PC-3 (cell line): ENCODE measurements at regions not wholly inside any gene's neighbourhood (a gene's known extent, or its start where the extent isn't known, plus 50 kb on each side); places are given as distances from the start of the nearest gene placed in this dataset.

Experiments used
- ATAC-seq: fragments of 200-7000 bp; cut with Tn5 transposase; 2 replicates; pipeline ENCODE4 v1.9.1; 2020; ENCODE audit warnings: mild to moderate bottlenecking, moderate library complexity
- BruUV-seq: library from RNA; stranded (reverse); fragments of 400-500 nt; replicated peaks from 2 replicates; lab custom pipeline; 2021; lab: Mats Ljungman, UMichigan
- CTCF ChIA-PET: fragments of 300-600 bp; sonication (Branson Sonifier 250); formaldehyde crosslinking; loops from one replicate; lab custom pipeline; 2022; ENCODE audit warnings: antibody characterized with exemption; lab: Charles Lee
- POLR2A ChIA-PET: fragments of 300-600 bp; sonication (Branson Sonifier 250); formaldehyde crosslinking; loops from one replicate; lab custom pipeline; 2022; ENCODE audit warnings: antibody characterized with exemption; ENCODE audit not compliant: unreplicated experiment; lab: Charles Lee
- DNase-seq: peaks from one replicate; pipeline ENCODE4 v3.0.0-alpha.2; 2015
- H2AFZ ChIP-seq: fragments of 300-600 bp; sonication (generic); 2 replicates; pipeline ENCODE4 v1.6.0; 2016; ENCODE audit warnings: antibody characterized with exemption, low read length
- H3F3A ChIP-seq: fragments of 300-600 bp; sonication (generic); one replicate; pipeline ENCODE4 v1.6.0; 2017; ENCODE audit warnings: antibody characterized with exemption, low read length, control low read depth, mild to moderate bottlenecking; ENCODE audit not compliant: unreplicated experiment
- H3K27ac ChIP-seq: fragments of 300-600 bp; sonication (generic); 2 replicates; pipeline ENCODE4 v1.5.1; 2016; ENCODE audit warnings: mild to moderate bottlenecking, low read length
- H3K27me3 ChIP-seq: fragments of 300-600 bp; sonication (generic); 2 replicates; pipeline ENCODE4 v1.6.1; 2016; ENCODE audit warnings: low read length, mixed read lengths
- H3K36me3 ChIP-seq: fragments of 300-600 bp; sonication (generic); 2 replicates; pipeline ENCODE4 v1.6.1; 2016; ENCODE audit warnings: low read depth, mixed run types, low read length, mixed read lengths
- H3K4me1 ChIP-seq: fragments of 300-600 bp; sonication (generic); 2 replicates; pipeline ENCODE4 v1.5.1; 2016; ENCODE audit warnings: low read length; ENCODE audit not compliant: insufficient read depth
- H3K4me2 ChIP-seq: fragments of 300-600 bp; sonication (generic); 2 replicates; pipeline ENCODE4 v1.6.0; 2016; ENCODE audit warnings: low read length
- H3K4me3 ChIP-seq: fragments of 300-600 bp; sonication (generic); 2 replicates; pipeline ENCODE4 v1.5.1; 2016; ENCODE audit warnings: mild to moderate bottlenecking, low read length, mixed read lengths
- H3K79me2 ChIP-seq: fragments of 300-600 bp; sonication (generic); 2 replicates; pipeline ENCODE4 v1.6.1; 2017; ENCODE audit warnings: low read length, mixed read lengths
- H3K9ac ChIP-seq: fragments of 300-600 bp; sonication (generic); 2 replicates; pipeline ENCODE4 v1.6.0; 2016; ENCODE audit warnings: mild to moderate bottlenecking, low read length
- H3K9me2 ChIP-seq: fragments of 300-600 bp; sonication (generic); replicated peaks from 2 replicates; pipeline ENCODE4 v1.6.1; 2016; ENCODE audit warnings: mixed run types, low read length, mixed read lengths
- H3K9me3 ChIP-seq: fragments of 300-600 bp; sonication (generic); 2 replicates; pipeline ENCODE4 v1.6.1; 2016; ENCODE audit warnings: low read length, mixed read lengths
- H4K20me1 ChIP-seq: fragments of 300-600 bp; sonication (generic); 2 replicates; pipeline ENCODE4 v1.6.1; 2016; ENCODE audit warnings: low read length, mixed read lengths
- EZH2 ChIP-seq: fragments of 300-600 bp; sonication (generic); IDR thresholded peaks from one replicate; pipeline ENCODE4 v1.6.1; 2017; ENCODE audit warnings: antibody characterized with exemption, mild to moderate bottlenecking, low read length; ENCODE audit not compliant: unreplicated experiment
- EZH2phosphoT487 ChIP-seq: fragments of 300-600 bp; sonication (generic); IDR thresholded peaks from 2 replicates; pipeline ENCODE4 v1.6.1; 2018; ENCODE audit warnings: mild to moderate bottlenecking, antibody characterized with exemption, low read length, borderline replicate concordance
- intact Hi-C: fragments of 100-400 bp; cut with micrococcal nuclease; formaldehyde crosslinking; loops from 2 replicates; pipeline ENCODE4 v1.9.0; 2023
- TF ChIP-seq, protein P1 (sequence below): fragments of 300-600 bp; sonication (generic); conservative IDR thresholded peaks from 2 replicates; pipeline ENCODE4 v1.5.1; 2017; ENCODE audit warnings: antibody characterized with exemption, low read depth, mild to moderate bottlenecking, low read length

GRCh38 chr9:118991366-118992285 is 377.6 kb downstream of the BRINP1 start:
- ATAC-seq = no peak

DNA sequence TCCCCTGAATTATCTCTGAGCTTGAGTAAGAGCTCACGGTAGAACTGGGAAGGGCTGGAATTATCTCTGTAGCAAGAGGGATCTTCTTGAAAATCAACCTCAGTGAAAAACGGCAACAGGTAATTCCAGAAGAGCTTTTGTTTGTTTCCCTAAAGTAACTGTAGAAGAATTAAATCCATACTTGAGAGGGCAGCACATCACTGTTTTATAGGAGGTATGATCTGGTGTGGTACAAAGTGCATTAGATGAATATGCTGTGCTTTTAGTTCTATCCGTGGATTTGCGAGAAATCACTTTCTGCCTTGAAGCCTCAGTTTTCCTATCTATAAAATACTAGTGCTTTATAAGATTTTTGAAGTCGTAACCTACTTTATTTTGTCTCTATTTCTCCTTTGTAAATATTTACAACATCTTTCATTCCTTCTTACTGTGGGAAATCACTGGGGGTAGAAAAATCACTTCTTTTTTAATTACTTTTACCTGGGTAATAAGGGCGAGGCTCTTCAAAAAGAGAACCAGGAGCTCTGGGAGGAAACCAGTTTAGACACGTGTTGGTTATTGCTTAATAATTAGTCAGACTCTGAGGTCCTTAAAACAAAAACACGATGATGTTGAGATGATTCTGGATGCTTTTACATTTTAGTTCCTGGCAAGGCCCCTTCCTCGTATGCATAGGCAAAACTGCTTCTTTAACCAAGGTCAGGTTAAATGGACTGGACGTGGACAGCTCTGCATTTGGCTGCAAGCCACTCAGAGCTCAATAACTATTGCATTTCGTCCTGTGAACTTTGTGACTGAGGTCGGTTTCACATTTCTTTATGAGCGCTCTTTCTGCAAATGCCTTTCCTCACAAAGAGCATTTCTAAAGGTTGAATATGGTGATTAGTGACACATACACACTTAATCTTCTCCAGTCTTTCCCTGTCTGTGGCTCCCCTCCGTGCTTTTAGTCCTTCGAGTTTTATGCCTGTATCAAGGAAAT is 376.1 kb downstream of the BRINP1 start:
- intact Hi-C loops = no loop called here
- Histone ChIP-seq H3K4me2 (no peak overlapping the region), H3F3A (no peaks in the 10 kb centered on the region), H3K27ac (no peak overlapping the region), H4K20me1 (no peaks in the 10 kb centered on the region), H3K36me3 (no peaks in the 10 kb centered on the region), H3K9ac (no peak overlapping the region), H3K9me3 (no peaks in the 10 kb centered on the region), H2AFZ (no peak overlapping the region), H3K27me3 (no peaks in the 10 kb centered on the region), H3K4me3 (no peak overlapping the region), H3K4me1 (no peaks in the 10 kb centered on the region), H3K9me2 (no peaks in the 10 kb centered on the region), H3K79me2 (no peaks in the 10 kb centered on the region)
- CTCF ChIA-PET = no interaction called here
- TF ChIP-seq EZH2phosphoT487 (no peak), EZH2 (no peak)
- TF ChIP-seq, protein P1, sequence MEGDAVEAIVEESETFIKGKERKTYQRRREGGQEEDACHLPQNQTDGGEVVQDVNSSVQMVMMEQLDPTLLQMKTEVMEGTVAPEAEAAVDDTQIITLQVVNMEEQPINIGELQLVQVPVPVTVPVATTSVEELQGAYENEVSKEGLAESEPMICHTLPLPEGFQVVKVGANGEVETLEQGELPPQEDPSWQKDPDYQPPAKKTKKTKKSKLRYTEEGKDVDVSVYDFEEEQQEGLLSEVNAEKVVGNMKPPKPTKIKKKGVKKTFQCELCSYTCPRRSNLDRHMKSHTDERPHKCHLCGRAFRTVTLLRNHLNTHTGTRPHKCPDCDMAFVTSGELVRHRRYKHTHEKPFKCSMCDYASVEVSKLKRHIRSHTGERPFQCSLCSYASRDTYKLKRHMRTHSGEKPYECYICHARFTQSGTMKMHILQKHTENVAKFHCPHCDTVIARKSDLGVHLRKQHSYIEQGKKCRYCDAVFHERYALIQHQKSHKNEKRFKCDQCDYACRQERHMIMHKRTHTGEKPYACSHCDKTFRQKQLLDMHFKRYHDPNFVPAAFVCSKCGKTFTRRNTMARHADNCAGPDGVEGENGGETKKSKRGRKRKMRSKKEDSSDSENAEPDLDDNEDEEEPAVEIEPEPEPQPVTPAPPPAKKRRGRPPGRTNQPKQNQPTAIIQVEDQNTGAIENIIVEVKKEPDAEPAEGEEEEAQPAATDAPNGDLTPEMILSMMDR = no peak
- DNase-seq = no peak
- BruUV-seq = no TSS peak
- POLR2A ChIA-PET = no interaction called here
- no peak for ATAC-seq

More at GRCh38 chr9:118991366-118992285, 377.6 kb downstream of the BRINP1 start:
- Histone ChIP-seq H3K27me3 (no peaks in the 10 kb centered on the region), H3K9me2 (no peaks in the 10 kb centered on the region), H3K27ac (no peak overlapping the region), H3K4me2 (no peak overlapping the region), H3K9me3 (no peaks in the 10 kb centered on the region), H3K4me1 (no peaks in the 10 kb centered on the region), H3K9ac (no peak overlapping the region), H2AFZ (no peak overlapping the region), H3F3A (no peaks in the 10 kb centered on the region), H4K20me1 (no peaks in the 10 kb centered on the region), H3K36me3 (no peaks in the 10 kb centered on the region), H3K4me3 (no peak overlapping the region), H3K79me2 (no peaks in the 10 kb centered on the region)
- intact Hi-C loops = no loop called here
- ChIA-PET POLR2A (no interaction called here), CTCF (no interaction called here)
- no TSS peak for BruUV-seq
- no peak for TF ChIP-seq EZH2
- no peak for TF ChIP-seq EZH2phosphoT487
- TF ChIP-seq, protein P1 = no peak
- DNase-seq = no peak
